Iris pigment epithelial cell (primary cell): ENCODE measurements at regions not wholly inside any gene's neighbourhood (a gene's known extent, or its start where the extent isn't known, plus 50 kb on each side); places are given as distances from the start of the nearest gene placed in this dataset.
"Not testable (repeated sequence)": the region's sequence is repeated elsewhere in the genome, so short reads cannot be mapped to it uniquely, and the experiment has no call there.

Experiments
- DNase-seq: peaks from one replicate; pipeline ENCODE4 v3.0.0-alpha.2; 2011; ENCODE audit warnings: low read depth

GRCh38 chr22:47543447-47543846 is 781.0 kb downstream of the TBC1D22A start:
- DNase-seq, result no peak

GRCh38 chr22:47540011-47540410 is 777.6 kb downstream of the TBC1D22A start:
- no peak for DNase-seq

- DNase-seq, result no peak
These were observed 776.9 kb downstream of the TBC1D22A start for GRCh38 chr22:47539374-47539773.

- no peak for DNase-seq
These were observed 773.2 kb downstream of the TBC1D22A start for GRCh38 chr22:47535681-47536080.

GRCh38 chr22:47534804-47535410 is 772.5 kb downstream of the TBC1D22A start:
- DNase-seq, result no peak

GRCh38 chr22:47533961-47534803 is 771.7 kb downstream of the TBC1D22A start:
- DNase-seq, result no peak

- DNase-seq, result no peak
These were observed 754.6 kb downstream of the TBC1D22A start for GRCh38 chr22:47517062-47517461.

GRCh38 chr22:47515384-47516125 is 753.1 kb downstream of the TBC1D22A start:
- no peak for DNase-seq

- DNase-seq, result no peak
These were observed 750.2 kb downstream of the TBC1D22A start for GRCh38 chr22:47512617-47513016.

- no peak for DNase-seq
These were observed 742.5 kb downstream of the TBC1D22A start for GRCh38 chr22:47504962-47505361.

GRCh38 chr22:47498969-47499495 is 736.6 kb downstream of the TBC1D22A start:
- no peak for DNase-seq

- DNase-seq, result no peak
These were observed 735.2 kb downstream of the TBC1D22A start for GRCh38 chr22:47497666-47498065.

GRCh38 chr22:47495110-47495509 is 732.7 kb downstream of the TBC1D22A start:
- no peak for DNase-seq

- not testable (repeated sequence) for DNase-seq
These were observed 725.7 kb downstream of the TBC1D22A start for GRCh38 chr22:47488131-47488530.

GRCh38 chr22:47486569-47487312 is 724.3 kb downstream of the TBC1D22A start:
- DNase-seq, result no peak

- DNase-seq, result no peak
These were observed 722.6 kb downstream of the TBC1D22A start for GRCh38 chr22:47484960-47485569.

- no peak for DNase-seq
These were observed 713.8 kb downstream of the TBC1D22A start for GRCh38 chr22:47476231-47476630.

GRCh38 chr22:47474895-47475294 is 712.4 kb downstream of the TBC1D22A start:
- no peak for DNase-seq

GRCh38 chr22:47474464-47474863 is 712.0 kb downstream of the TBC1D22A start:
- DNase-seq, result no peak

- no peak for DNase-seq
These were observed 710.2 kb downstream of the TBC1D22A start for GRCh38 chr22:47472636-47473035.

GRCh38 chr22:47471406-47471805 is 709.0 kb downstream of the TBC1D22A start:
- no peak for DNase-seq
